CD14-positive monocyte (primary cell): ENCODE measurements at regions not wholly inside any gene's neighbourhood (a gene's known extent, or its start where the extent isn't known, plus 50 kb on each side); places are given as distances from the start of the nearest gene placed in this dataset.
"Not testable (repeated sequence)": the region's sequence is repeated elsewhere in the genome, so short reads cannot be mapped to it uniquely, and the experiment has no call there.

Experiments
- DNase-seq, 3 donors: peaks; one replicate each; pipeline ENCODE4 v3.0.0-alpha.2; 2011 to 2022
- H2AFZ ChIP-seq: 2 replicates; pipeline ENCODE4 v1.6.0; 2012; ENCODE audit warnings: mild to moderate bottlenecking, low read depth, low read length, inconsistent platforms; ENCODE audit not compliant: insufficient read depth, poor library complexity, severe bottlenecking
- H3K27ac ChIP-seq, 2 donors: 1 replicate in 1 of 2; 2 replicates in 1 of 2; pipeline ENCODE4 v1.5.1; 2012 to 2013; ENCODE audit warnings: low read length in 2 of 2, control low read depth in 1 of 2, inconsistent platforms in 1 of 2, low read depth in 1 of 2, mild to moderate bottlenecking in 1 of 2
- H3K27me3 ChIP-seq, 2 donors: one replicate each; pipeline versions ENCODE4 v1.6.0 to v1.6.1; 2011 to 2013; ENCODE audit warnings: low read length in 2 of 2; ENCODE audit not compliant: control insufficient read depth in 2 of 2, insufficient read depth in 2 of 2
- H3K36me3 ChIP-seq, 2 donors: replicated peaks in 1 of 2; 1 replicate in 1 of 2; 2 replicates in 1 of 2; pipeline versions ENCODE4 v1.5.1 to v1.6.1; 2012 to 2013; ENCODE audit warnings: low read length in 2 of 2, control low read depth in 1 of 2, inconsistent platforms in 1 of 2, mild to moderate bottlenecking in 1 of 2; ENCODE audit not compliant: insufficient read depth in 2 of 2, control insufficient read depth in 1 of 2
- H3K4me1 ChIP-seq, 2 donors: 1 replicate in 1 of 2; 2 replicates in 1 of 2; pipeline versions ENCODE4 v1.5.1 to v1.6.1; 2012 to 2013; ENCODE audit warnings: low read length in 2 of 2, control low read depth in 1 of 2, inconsistent platforms in 1 of 2, mild to moderate bottlenecking in 1 of 2, moderate library complexity in 1 of 2; ENCODE audit not compliant: insufficient read depth in 2 of 2, control insufficient read depth in 1 of 2
- H3K4me2 ChIP-seq: replicated peaks from 2 replicates; pipeline ENCODE3; 2012; ENCODE audit warnings: low read length, moderate library complexity, mild to moderate bottlenecking; ENCODE audit not compliant: poor library complexity, severe bottlenecking; ENCODE audit errors: extremely low read depth
- H3K4me3 ChIP-seq, 3 experiments: fragments of 200-600 bp in 1 of 3; sonication (generic) in 1 of 3; replicated peaks in 1 of 3; 1 replicate in 2 of 3; 2 replicates in 1 of 3; pipeline ENCODE4 v1.5.1; 2011 to 2013; ENCODE audit warnings: low read length in 3 of 3, mild to moderate bottlenecking in 3 of 3, control low read depth in 2 of 3, low read depth in 2 of 3, inconsistent platforms in 1 of 3, moderate library complexity in 1 of 3
- H3K79me2 ChIP-seq: 2 replicates; pipeline ENCODE4 v1.6.0; 2012; ENCODE audit warnings: mild to moderate bottlenecking, control low read depth, inconsistent platforms, low read length, moderate library complexity; ENCODE audit not compliant: insufficient read depth
- H3K9ac ChIP-seq: 2 replicates; pipeline ENCODE4 v1.6.0; 2017; ENCODE audit warnings: low read length, mild to moderate bottlenecking; ENCODE audit not compliant: insufficient read depth, poor library complexity, severe bottlenecking
- H3K9me3 ChIP-seq, 2 donors: replicated peaks in 1 of 2; 1 replicate in 1 of 2; 2 replicates in 1 of 2; pipeline versions ENCODE4 v1.5.1 to v1.6.1; 2012 to 2013; ENCODE audit warnings: low read length in 2 of 2, control low read depth in 1 of 2; ENCODE audit not compliant: control insufficient read depth in 1 of 2, insufficient read depth in 1 of 2
- H4K20me1 ChIP-seq: 2 replicates; pipeline ENCODE4 v1.6.0; 2012; ENCODE audit warnings: mild to moderate bottlenecking, low read length, control low read depth, moderate library complexity; ENCODE audit not compliant: insufficient read depth
- H3K27ac Mint-ChIP-seq, 7 donors: one replicate each; pipeline ENCODE4 v1.8.0; 2020; ENCODE audit warnings: mild to moderate bottlenecking in 7 of 7, mixed read lengths in 7 of 7, moderate library complexity in 6 of 7, inconsistent platforms in 2 of 7
- H3K27me3 Mint-ChIP-seq, 3 donors: one replicate each; pipeline ENCODE4 v1.8.0; 2021 to 2022; ENCODE audit warnings: low read depth in 3 of 3, mild to moderate bottlenecking in 3 of 3, mixed read lengths in 3 of 3, moderate library complexity in 3 of 3, inconsistent platforms in 1 of 3
- H3K36me3 Mint-ChIP-seq, 2 donors: one replicate each; pipeline ENCODE4 v1.8.0; 2020; ENCODE audit warnings: mixed read lengths in 2 of 2, inconsistent platforms in 1 of 2, mild to moderate bottlenecking in 1 of 2
- H3K4me1 Mint-ChIP-seq: one replicate; pipeline ENCODE4 v1.8.0; 2020; ENCODE audit warnings: mild to moderate bottlenecking, mixed read lengths
- H3K4me3 Mint-ChIP-seq, 2 donors: one replicate each; pipeline ENCODE4 v1.8.0; 2020; ENCODE audit warnings: mild to moderate bottlenecking in 2 of 2, mixed read lengths in 2 of 2, moderate library complexity in 1 of 2
- H3K9me3 Mint-ChIP-seq, 7 donors: one replicate each; pipeline ENCODE4 v1.8.0; 2020 to 2022; ENCODE audit warnings: mixed read lengths in 7 of 7, mild to moderate bottlenecking in 6 of 7, moderate library complexity in 6 of 7, inconsistent platforms in 2 of 7
- CTCF ChIP-seq: fragments of 200-600 bp; IDR thresholded peaks from one replicate; pipeline ENCODE4 v1.8.0; 2022; ENCODE audit warnings: antibody characterized with exemption, mild to moderate bottlenecking
- WGBS: methylation state at CpG from one replicate; pipeline ENCODE4 v1.1.5; 2013; ENCODE audit warnings: missing lambda C conversion rate; ENCODE audit not compliant: insufficient coverage; 5-methylcytosine and 5-hydroxymethylcytosine counted together
- intact Hi-C, 2 donors: fragments of 100-400 bp; cut with micrococcal nuclease; formaldehyde crosslinking; loops; one replicate each; pipeline versions ENCODE4 v1.15.0 to v1.15.1; 2023

- no peak overlapping the region for H3K4me3 Mint-ChIP-seq
- no peak overlapping the region for H3K27ac Mint-ChIP-seq
- no CpG with 5 or more reads among the region's 1 CpG for WGBS
Observed at GRCh38 chr12:71268598-71269280, 110.9 kb upstream of the TSPAN8 start.

DNA sequence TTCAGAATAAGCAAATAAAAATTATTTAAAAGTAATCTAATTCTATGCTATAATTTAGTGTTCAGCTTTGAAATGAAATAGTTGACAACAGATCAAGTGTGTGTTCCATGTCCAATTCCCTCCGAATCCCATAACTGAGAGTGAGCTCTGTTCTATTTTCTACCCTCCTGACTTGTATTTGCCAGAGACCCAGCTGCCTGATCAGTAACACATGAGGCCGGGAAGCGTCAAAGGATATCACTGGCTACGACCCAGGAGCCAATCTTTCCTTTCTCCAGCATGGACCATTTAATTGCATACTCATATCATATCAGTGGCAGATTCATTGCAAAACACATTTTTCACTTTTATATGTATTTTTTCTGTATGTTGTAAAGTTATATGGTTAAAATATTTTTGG, 108.8 kb upstream of the TSPAN8 start:
- no peaks in the 10 kb centered on the region for H3K36me3 ChIP-seq
- no peak overlapping the region for H2AFZ ChIP-seq
- H3K4me3 Mint-ChIP-seq = no peak overlapping the region
- intact Hi-C loops = no loop called here
- H3K27me3 ChIP-seq = no peaks in the 10 kb centered on the region
- H3K79me2 ChIP-seq = no peaks in the 10 kb centered on the region
- no peak for DNase-seq
- H3K4me3 ChIP-seq = no peak overlapping the region
- H3K36me3 Mint-ChIP-seq = no peaks in the 10 kb centered on the region
- no peak overlapping the region for H3K27ac Mint-ChIP-seq
- no peaks in the 10 kb centered on the region for H3K27me3 Mint-ChIP-seq
- no peaks in the 10 kb centered on the region for H3K4me1 Mint-ChIP-seq
- H3K4me1 ChIP-seq = no peaks in the 10 kb centered on the region
- H4K20me1 ChIP-seq = no peaks in the 10 kb centered on the region
- H3K9me3 Mint-ChIP-seq = peaks cover 0 to 11% (median 2%) of the 10 kb centered on the region in 7 donors
- H3K9ac ChIP-seq = no peak overlapping the region
- H3K4me2 ChIP-seq = no peak overlapping the region
- peaks cover 0 to 4% of the 10 kb centered on the region in 2 donors for H3K9me3 ChIP-seq
- WGBS = 100% methylated on average over 1 of the region's 4 CpGs
- no peak overlapping the region for H3K27ac ChIP-seq
- no peak for TF ChIP-seq CTCF

More at GRCh38 chr12:71268598-71269280, 110.9 kb upstream of the TSPAN8 start:
- Histone ChIP-seq H3K9ac (no peak overlapping the region), H2AFZ (no peak overlapping the region), H3K36me3 (no peaks in the 10 kb centered on the region), H3K79me2 (no peaks in the 10 kb centered on the region), H3K4me1 (no peaks in the 10 kb centered on the region), H3K9me3 (no peaks in the 10 kb centered on the region), H4K20me1 (no peaks in the 10 kb centered on the region), H3K4me2 (no peak overlapping the region), H3K27ac (no peak overlapping the region), H3K4me3 (no peak overlapping the region), H3K27me3 (no peaks in the 10 kb centered on the region)
- peaks cover 0 to 2% (median 0%) of the 10 kb centered on the region in 3 donors for H3K27me3 Mint-ChIP-seq
- DNase-seq = no peak
- TF ChIP-seq CTCF = no peak
- no peaks in the 10 kb centered on the region for H3K4me1 Mint-ChIP-seq
- no peaks in the 10 kb centered on the region for H3K36me3 Mint-ChIP-seq
- intact Hi-C loops = no loop called here
- H3K9me3 Mint-ChIP-seq = peaks cover 0 to 5% (median 2%) of the 10 kb centered on the region in 7 donors

DNA sequence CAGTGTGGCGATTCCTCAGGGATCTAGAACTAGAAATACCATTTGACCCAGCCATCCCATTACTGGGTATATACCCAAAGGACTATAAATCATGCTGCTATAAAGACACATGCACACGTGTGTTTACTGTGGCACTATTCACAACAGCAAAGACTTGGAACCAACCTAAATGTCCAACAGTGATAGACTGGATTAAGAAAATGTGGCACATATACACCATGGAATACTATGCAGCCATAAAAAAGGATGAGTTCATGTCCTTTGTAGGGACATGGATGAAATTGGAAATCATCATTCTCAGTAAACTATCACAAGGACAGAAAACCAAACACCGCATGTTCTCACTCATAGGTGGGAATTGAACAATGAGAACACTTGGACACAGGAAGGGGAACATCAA, 107.9 kb upstream of the TSPAN8 start:
- H3K4me3 ChIP-seq, H3K27ac ChIP-seq, H3K36me3 ChIP-seq, H3K4me1 Mint-ChIP-seq, intact Hi-C loops, H4K20me1 ChIP-seq, H2AFZ ChIP-seq, H3K36me3 Mint-ChIP-seq, H3K27ac Mint-ChIP-seq, H3K9ac ChIP-seq, H3K4me1 ChIP-seq, H3K27me3 Mint-ChIP-seq, H3K27me3 ChIP-seq, H3K4me2 ChIP-seq, DNase-seq, H3K9me3 ChIP-seq, H3K4me3 Mint-ChIP-seq, H3K79me2 ChIP-seq: not testable (repeated sequence)
- WGBS = no CpG with 5 or more reads among the region's 3 CpGs
- peaks cover 0 to 11% (median 2%) of the 10 kb centered on the region in 7 donors for H3K9me3 Mint-ChIP-seq
